ENCODE measurements at regions not wholly inside any gene's neighbourhood (a gene's known extent, or its start where the extent isn't known, plus 50 kb on each side); places are given as distances from the start of the nearest gene placed in this dataset.

- Mint-ChIP-seq H3K4me1 (no peaks in the 10 kb centered on the region), H3K27me3 (ENCODE audit: low read depth in 2 of 2) (peaks cover 0 to 9% of the 10 kb centered on the region in 2 donors), H3K4me3 (no peak overlapping the region), H3K9me3 (no peaks in the 10 kb centered on the region), H3K27ac (no peak overlapping the region), H3K36me3 (no peaks in the 10 kb centered on the region)
- no peak for DNase-seq
- Histone ChIP-seq H3K27ac (ENCODE audit: low read length) (no peak overlapping the region), H3K9me3 (ENCODE audit: control insufficient read depth, insufficient read depth, low read length) (no peaks in the 10 kb centered on the region), H3K4me1 (ENCODE audit: control insufficient read depth, insufficient read depth, low read length) (no peaks in the 10 kb centered on the region), H3K27me3 (ENCODE audit: control insufficient read depth, insufficient read depth, low read length) (no peaks in the 10 kb centered on the region), H3K4me3 (ENCODE audit: low read length) (no peak overlapping the region), H3K36me3 (ENCODE audit: control insufficient read depth, insufficient read depth, low read length) (no peaks in the 10 kb centered on the region)
- ATAC-seq: no peak
- TF ChIP-seq CTCF (IDR thresholded peaks at IDR 0.05): no peak
- intact Hi-C loops (cut with micrococcal nuclease): no loop called here
- WGBS (ENCODE audit: insufficient coverage): 69% methylated on average over 2 of the region's 2 CpGs
These were observed 103.1 kb upstream of the SHISA3 start for GRCh38 chr4:42293967-42294813.

GRCh38 chr4:42296196-42296595 is 101.1 kb upstream of the SHISA3 start:
- Histone ChIP-seq H3K27me3 (ENCODE audit: control insufficient read depth, insufficient read depth, low read length) (no peaks in the 10 kb centered on the region), H3K36me3 (ENCODE audit: control insufficient read depth, insufficient read depth, low read length) (no peaks in the 10 kb centered on the region), H3K4me3 (ENCODE audit: low read length) (no peak overlapping the region), H3K4me1 (ENCODE audit: control insufficient read depth, insufficient read depth, low read length) (no peaks in the 10 kb centered on the region), H3K27ac (ENCODE audit: low read length) (no peak overlapping the region), H3K9me3 (ENCODE audit: control insufficient read depth, insufficient read depth, low read length) (no peaks in the 10 kb centered on the region)
- no peak for TF ChIP-seq CTCF (IDR thresholded peaks at IDR 0.05)
- H3K27me3 Mint-ChIP-seq (ENCODE audit: low read depth in 2 of 2): peaks cover 7 to 12% of the 10 kb centered on the region in 2 donors
- ATAC-seq (no peak), DNase-seq (no peak)
- H3K4me1 Mint-ChIP-seq: no peaks in the 10 kb centered on the region
- no peak overlapping the region for H3K27ac Mint-ChIP-seq
- no peaks in the 10 kb centered on the region for H3K9me3 Mint-ChIP-seq
- no peaks in the 10 kb centered on the region for H3K36me3 Mint-ChIP-seq
- intact Hi-C loops (cut with micrococcal nuclease): no loop called here
- WGBS (ENCODE audit: insufficient coverage): 100% methylated on average over 2 of the region's 3 CpGs
- no peak overlapping the region for H3K4me3 Mint-ChIP-seq

GRCh38 chr4:42302348-42302747 is 94.9 kb upstream of the SHISA3 start:
- Histone ChIP-seq H3K36me3 (ENCODE audit: control insufficient read depth, insufficient read depth, low read length) (no peaks in the 10 kb centered on the region), H3K27ac (ENCODE audit: low read length) (no peak overlapping the region), H3K27me3 (ENCODE audit: control insufficient read depth, insufficient read depth, low read length) (no peaks in the 10 kb centered on the region), H3K9me3 (ENCODE audit: control insufficient read depth, insufficient read depth, low read length) (no peaks in the 10 kb centered on the region), H3K4me3 (ENCODE audit: low read length) (no peak overlapping the region), H3K4me1 (ENCODE audit: control insufficient read depth, insufficient read depth, low read length) (no peaks in the 10 kb centered on the region)
- H3K4me1 Mint-ChIP-seq: no peaks in the 10 kb centered on the region
- intact Hi-C loops (cut with micrococcal nuclease): no loop called here
- no peaks in the 10 kb centered on the region for H3K36me3 Mint-ChIP-seq
- ATAC-seq (no peak), DNase-seq (no peak)
- peaks cover 16 to 19% of the 10 kb centered on the region in 2 donors for H3K27me3 Mint-ChIP-seq (ENCODE audit: low read depth in 2 of 2)
- H3K4me3 Mint-ChIP-seq: no peak overlapping the region
- no peak for TF ChIP-seq CTCF (IDR thresholded peaks at IDR 0.05)
- WGBS (ENCODE audit: insufficient coverage): 26% methylated on average over 3 of the region's 4 CpGs
- H3K9me3 Mint-ChIP-seq: peaks cover 0 to 2% of the 10 kb centered on the region in 2 donors
- H3K27ac Mint-ChIP-seq: no peak overlapping the region

All from natural killer cell (primary cell).